Fibroblast of villous mesenchyme (primary cell): ENCODE measurements at regions not wholly inside any gene's neighbourhood (a gene's known extent, or its start where the extent isn't known, plus 50 kb on each side); places are given as distances from the start of the nearest gene placed in this dataset.

Source experiments
- DNase-seq: peaks from one replicate; pipeline ENCODE4 v3.0.0-alpha.2; 2010; ENCODE audit warnings: low read depth
- H3K4me3 ChIP-seq: 2 replicates; pipeline ENCODE4 v1.5.1; 2011; ENCODE audit warnings: low read depth, mild to moderate bottlenecking, low read length
- TF ChIP-seq, protein P1 (sequence below): IDR thresholded peaks from 2 replicates; pipeline ENCODE4 v1.5.1; 2012; ENCODE audit warnings: low read depth, mild to moderate bottlenecking, low read length; ENCODE audit not compliant: insufficient read depth

DNA sequence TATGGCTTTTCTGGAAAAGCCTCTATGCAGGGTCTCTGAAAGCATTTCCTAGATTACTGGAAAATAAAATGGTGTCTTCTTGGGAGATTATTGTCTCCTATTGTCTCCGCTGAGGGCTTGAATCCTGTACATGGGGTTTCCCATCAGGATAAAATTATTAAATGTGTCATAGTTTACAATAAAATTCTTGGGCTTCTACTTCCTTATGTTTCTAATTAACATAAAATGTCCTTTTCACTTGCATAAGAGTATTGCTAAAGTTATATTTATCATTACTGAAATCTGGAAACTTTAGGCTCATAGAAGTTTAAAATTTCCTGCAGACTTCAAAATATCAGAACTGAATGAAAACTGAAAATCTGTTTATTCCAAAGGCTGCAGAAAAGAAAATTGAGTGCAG is 595.5 kb upstream of the AGTR1 start:
- no peak overlapping the region for H3K4me3 ChIP-seq
- no peak for DNase-seq
- TF ChIP-seq, protein P1, sequence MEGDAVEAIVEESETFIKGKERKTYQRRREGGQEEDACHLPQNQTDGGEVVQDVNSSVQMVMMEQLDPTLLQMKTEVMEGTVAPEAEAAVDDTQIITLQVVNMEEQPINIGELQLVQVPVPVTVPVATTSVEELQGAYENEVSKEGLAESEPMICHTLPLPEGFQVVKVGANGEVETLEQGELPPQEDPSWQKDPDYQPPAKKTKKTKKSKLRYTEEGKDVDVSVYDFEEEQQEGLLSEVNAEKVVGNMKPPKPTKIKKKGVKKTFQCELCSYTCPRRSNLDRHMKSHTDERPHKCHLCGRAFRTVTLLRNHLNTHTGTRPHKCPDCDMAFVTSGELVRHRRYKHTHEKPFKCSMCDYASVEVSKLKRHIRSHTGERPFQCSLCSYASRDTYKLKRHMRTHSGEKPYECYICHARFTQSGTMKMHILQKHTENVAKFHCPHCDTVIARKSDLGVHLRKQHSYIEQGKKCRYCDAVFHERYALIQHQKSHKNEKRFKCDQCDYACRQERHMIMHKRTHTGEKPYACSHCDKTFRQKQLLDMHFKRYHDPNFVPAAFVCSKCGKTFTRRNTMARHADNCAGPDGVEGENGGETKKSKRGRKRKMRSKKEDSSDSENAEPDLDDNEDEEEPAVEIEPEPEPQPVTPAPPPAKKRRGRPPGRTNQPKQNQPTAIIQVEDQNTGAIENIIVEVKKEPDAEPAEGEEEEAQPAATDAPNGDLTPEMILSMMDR: no peak

DNA sequence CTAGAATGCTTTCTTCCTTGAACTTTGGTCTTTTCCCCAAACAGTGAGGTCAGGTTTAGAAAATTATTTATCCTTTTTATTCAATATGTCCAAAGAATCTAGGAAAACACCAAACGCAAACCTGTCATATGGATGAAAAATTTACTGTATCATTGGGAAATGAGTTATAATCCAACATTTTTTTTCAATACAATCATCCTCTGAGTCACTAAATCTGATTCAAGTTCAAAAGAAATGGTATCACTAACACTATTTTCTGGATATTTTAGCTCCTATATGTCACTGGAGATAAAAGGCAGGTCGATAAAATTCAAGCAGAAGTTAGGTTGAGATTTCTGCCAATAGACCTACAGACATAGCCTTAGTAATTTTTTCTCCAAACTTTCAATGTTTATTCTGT is 591.6 kb upstream of the AGTR1 start:
- no peak for DNase-seq
- no peak overlapping the region for H3K4me3 ChIP-seq
- TF ChIP-seq, protein P1: no peak

DNA sequence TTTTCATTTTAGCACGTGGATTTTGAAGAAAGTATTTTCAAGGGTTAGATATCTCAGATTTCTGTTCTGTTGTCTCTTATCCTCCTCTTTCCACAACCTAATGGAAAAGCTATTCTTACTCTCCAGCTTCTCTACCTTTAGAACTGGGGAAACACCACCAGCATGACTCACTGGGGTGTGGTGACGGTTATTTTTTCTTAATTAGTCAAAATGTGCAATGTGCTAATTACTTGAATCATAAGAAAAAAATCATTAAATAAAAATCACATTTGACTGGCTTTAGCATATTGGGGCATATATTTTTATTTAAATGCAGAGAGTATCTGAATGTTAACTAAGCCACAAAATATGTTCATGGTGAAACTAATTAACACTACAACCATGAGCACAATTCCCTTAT is 570.7 kb upstream of the AGTR1 start:
- no peak for DNase-seq
- TF ChIP-seq, protein P1: no peak
- no peak overlapping the region for H3K4me3 ChIP-seq

DNA sequence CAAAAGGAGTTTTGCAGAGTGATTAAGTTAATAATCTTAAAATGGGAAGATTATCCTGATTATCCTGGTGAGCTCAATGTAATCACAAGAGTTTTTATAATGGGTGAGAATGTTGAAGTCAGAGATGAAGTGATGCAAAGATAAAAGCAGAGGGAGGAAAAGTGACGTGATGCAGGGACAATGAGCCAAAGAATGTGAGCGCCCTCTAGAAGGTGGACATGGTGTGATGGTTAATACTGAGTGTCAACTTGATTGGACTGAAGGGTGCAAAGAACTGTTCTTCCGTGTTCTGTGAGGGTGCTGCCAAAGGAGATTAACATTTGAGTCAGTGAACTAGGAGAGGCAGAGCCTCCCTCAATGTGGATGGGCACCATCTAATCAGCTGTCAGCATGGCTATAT is 569.6 kb upstream of the AGTR1 start:
- TF ChIP-seq, protein P1: no peak
- DNase-seq: no peak
- no peak overlapping the region for H3K4me3 ChIP-seq

DNA sequence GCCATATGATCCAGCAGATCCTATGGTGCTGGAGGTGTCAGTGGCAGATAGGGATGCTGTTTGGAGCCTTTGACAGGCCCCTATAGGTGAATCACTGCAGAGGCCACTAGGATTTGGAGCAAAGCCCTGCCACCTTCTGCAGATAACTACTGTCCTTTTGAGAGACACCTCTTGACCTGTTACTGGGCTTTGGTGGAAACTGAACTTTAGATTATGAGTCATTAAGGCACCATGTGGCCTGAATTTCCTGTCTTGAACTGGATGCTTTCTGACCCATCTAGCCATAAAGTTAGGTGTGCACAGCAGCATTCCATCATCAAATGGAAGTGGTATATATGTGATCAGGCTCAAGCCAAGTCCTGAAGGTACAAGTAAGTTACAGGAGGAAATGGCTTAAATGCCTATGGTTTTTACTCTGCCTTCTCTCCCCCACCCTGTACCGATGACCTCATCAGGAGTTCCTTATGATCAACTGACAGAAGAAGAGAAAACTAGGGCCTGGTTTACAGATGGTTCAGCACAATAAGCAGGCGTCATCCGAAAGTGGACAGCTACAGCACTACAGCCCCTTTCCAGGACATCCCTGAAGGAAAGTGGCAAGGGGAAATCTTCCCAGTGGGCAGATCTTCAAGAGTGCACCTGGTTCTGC is 565.6 kb upstream of the AGTR1 start:
- H3K4me3 ChIP-seq: no peak overlapping the region
- TF ChIP-seq, protein P1: no peak
- DNase-seq: no peak

DNA sequence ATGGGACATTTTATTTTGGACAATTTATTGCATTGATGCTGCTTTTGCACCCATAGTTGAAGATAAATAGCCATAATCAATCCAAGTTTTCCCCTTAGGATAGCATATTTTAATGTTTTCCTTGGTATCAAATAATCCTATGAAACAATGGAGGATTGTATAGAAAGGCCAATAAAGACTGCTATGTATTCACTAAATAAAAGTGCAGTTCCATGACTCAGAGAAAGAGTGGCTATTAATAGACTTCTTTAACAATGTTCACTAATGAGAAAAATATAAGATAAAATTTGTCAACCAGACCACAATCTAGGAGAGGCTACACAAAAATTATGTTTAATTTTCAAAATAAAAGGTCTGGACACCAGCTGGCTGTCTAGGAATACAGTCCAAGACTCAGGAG is 560.9 kb upstream of the AGTR1 start:
- TF ChIP-seq, protein P1: no peak
- no peak for DNase-seq
- H3K4me3 ChIP-seq: no peak overlapping the region

DNA sequence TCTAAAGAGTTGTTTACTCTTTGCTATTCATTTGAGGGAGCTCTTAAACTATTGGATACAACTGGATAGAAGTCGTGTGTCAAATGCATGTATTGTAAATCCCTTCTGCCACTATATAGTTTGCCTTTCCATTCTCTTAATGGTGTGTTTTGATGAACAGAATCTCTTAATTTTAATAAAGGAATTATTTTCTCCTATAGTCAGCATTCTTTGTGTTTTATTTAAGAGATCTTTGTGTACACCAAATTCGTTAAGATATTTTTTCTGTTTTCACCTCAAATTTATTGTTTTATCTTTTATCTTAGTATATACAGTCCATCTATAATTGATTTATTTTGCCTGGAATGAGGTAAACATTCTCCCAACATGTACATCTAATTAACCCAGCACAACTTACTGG is 551.5 kb upstream of the AGTR1 start:
- no peak for DNase-seq
- H3K4me3 ChIP-seq: no peak overlapping the region
- TF ChIP-seq, protein P1: no peak
